ENCODE measurements at regions not wholly inside any gene's neighbourhood (a gene's known extent, or its start where the extent isn't known, plus 50 kb on each side); places are given as distances from the start of the nearest gene placed in this dataset.

DNA sequence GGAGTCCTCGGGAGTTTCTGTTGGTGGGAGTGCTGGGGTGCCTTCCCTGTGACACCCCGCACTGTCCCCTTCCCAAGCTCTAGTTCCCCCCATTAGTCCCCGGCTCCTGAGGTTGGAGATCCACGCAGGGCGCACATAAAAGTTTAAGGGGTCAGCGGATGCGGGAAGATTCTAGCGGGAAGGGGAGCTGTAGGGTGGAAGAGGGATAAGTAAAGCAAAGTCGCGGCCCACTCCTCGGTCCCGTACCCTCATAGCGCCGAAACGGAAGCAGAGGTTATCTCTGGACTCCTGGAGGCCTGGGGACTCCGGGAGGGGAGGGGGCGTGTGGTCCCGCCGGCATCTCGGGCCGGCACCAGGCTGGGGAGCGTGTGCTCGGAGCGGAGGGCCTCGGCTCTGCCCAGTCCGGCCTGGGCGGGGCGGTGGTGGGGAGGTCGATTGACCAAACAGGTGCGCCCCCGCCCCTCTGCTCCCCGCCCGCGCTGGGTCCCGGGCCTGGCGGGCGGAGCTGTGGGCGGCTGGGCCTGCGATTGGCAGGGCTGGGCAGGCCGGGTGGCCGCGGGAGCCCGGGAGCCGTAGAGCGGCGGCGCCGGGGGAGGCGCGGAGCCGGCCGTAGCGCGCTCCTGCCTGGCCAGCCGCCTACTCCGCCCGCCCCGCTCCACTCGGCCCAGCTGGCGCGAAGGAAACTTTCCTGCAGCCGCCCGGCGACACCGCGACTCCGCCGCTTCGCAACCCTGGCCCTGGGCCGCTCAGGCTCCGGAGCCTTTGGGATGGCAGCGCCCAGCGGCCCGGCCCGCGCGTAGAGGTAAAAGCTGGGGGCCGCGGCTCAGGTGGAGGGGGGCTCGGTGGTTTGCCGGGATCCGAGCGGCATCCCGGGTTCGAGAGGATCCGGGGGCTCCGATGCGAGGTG, 52.2 kb upstream of the DAB2IP start (continued):
- no peak for TF ChIP-seq ZNF781 (CRISPR knock-in tag; IDR thresholded peaks at IDR 0.05; ENCODE audit: borderline replicate concordance, not compliant biosample characterization)
- TF ChIP-seq ERF (CRISPR knock-in tag; IDR thresholded peaks at IDR 0.05) = no peak; the same call in 1 of the 2 replicates
- 0 out of 2 replicates have a peak, but pooled peaks have one; percentile 10 for TF ChIP-seq HNF4G (IDR thresholded peaks at IDR 0.05; ENCODE audit: borderline replicate concordance, low read depth, low read length)
- no peak for TF ChIP-seq HNF4G (CRISPR knock-in tag; IDR thresholded peaks at IDR 0.05; ENCODE audit: borderline replicate concordance, low read depth)
- TF ChIP-seq, protein P1, sequence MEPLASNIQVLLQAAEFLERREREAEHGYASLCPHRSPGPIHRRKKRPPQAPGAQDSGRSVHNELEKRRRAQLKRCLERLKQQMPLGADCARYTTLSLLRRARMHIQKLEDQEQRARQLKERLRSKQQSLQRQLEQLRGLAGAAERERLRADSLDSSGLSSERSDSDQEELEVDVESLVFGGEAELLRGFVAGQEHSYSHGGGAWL (CRISPR knock-in tag; IDR thresholded peaks at IDR 0.05) = peak; percentile 73; the same call in 1 of the 2 replicates
- TF ChIP-seq, protein P2, sequence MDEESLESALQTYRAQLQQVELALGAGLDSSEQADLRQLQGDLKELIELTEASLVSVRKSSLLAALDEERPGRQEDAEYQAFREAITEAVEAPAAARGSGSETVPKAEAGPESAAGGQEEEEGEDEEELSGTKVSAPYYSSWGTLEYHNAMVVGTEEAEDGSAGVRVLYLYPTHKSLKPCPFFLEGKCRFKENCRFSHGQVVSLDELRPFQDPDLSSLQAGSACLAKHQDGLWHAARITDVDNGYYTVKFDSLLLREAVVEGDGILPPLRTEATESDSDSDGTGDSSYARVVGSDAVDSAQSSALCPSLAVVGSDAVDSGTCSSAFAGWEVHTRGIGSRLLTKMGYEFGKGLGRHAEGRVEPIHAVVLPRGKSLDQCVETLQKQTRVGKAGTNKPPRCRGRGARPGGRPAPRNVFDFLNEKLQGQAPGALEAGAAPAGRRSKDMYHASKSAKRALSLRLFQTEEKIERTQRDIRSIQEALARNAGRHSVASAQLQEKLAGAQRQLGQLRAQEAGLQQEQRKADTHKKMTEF (CRISPR knock-in tag; IDR thresholded peaks at IDR 0.05) = no peak
- TF ChIP-seq ZNF24 (IDR thresholded peaks at IDR 0.05) = no peak
- TF ChIP-seq TOPORS (CRISPR knock-in tag; IDR thresholded peaks at IDR 0.05) = no peak
- no peak for TF ChIP-seq PCBP1 (IDR thresholded peaks at IDR 0.05; ENCODE audit: borderline replicate concordance, low read depth, low read length)
- no peak for TF ChIP-seq ZBTB3 (CRISPR knock-in tag; IDR thresholded peaks at IDR 0.05; ENCODE audit: borderline replicate concordance, low read depth)
- TF ChIP-seq, protein P3, sequence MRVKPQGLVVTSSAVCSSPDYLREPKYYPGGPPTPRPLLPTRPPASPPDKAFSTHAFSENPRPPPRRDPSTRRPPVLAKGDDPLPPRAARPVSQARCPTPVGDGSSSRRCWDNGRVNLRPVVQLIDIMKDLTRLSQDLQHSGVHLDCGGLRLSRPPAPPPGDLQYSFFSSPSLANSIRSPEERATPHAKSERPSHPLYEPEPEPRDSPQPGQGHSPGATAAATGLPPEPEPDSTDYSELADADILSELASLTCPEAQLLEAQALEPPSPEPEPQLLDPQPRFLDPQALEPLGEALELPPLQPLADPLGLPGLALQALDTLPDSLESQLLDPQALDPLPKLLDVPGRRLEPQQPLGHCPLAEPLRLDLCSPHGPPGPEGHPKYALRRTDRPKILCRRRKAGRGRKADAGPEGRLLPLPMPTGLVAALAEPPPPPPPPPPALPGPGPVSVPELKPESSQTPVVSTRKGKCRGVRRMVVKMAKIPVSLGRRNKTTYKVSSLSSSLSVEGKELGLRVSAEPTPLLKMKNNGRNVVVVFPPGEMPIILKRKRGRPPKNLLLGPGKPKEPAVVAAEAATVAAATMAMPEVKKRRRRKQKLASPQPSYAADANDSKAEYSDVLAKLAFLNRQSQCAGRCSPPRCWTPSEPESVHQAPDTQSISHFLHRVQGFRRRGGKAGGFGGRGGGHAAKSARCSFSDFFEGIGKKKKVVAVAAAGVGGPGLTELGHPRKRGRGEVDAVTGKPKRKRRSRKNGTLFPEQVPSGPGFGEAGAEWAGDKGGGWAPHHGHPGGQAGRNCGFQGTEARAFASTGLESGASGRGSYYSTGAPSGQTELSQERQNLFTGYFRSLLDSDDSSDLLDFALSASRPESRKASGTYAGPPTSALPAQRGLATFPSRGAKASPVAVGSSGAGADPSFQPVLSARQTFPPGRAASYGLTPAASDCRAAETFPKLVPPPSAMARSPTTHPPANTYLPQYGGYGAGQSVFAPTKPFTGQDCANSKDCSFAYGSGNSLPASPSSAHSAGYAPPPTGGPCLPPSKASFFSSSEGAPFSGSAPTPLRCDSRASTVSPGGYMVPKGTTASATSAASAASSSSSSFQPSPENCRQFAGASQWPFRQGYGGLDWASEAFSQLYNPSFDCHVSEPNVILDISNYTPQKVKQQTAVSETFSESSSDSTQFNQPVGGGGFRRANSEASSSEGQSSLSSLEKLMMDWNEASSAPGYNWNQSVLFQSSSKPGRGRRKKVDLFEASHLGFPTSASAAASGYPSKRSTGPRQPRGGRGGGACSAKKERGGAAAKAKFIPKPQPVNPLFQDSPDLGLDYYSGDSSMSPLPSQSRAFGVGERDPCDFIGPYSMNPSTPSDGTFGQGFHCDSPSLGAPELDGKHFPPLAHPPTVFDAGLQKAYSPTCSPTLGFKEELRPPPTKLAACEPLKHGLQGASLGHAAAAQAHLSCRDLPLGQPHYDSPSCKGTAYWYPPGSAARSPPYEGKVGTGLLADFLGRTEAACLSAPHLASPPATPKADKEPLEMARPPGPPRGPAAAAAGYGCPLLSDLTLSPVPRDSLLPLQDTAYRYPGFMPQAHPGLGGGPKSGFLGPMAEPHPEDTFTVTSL (CRISPR knock-in tag; IDR thresholded peaks at IDR 0.05; ENCODE audit: borderline replicate concordance) = no peak
- TF ChIP-seq, protein P4, sequence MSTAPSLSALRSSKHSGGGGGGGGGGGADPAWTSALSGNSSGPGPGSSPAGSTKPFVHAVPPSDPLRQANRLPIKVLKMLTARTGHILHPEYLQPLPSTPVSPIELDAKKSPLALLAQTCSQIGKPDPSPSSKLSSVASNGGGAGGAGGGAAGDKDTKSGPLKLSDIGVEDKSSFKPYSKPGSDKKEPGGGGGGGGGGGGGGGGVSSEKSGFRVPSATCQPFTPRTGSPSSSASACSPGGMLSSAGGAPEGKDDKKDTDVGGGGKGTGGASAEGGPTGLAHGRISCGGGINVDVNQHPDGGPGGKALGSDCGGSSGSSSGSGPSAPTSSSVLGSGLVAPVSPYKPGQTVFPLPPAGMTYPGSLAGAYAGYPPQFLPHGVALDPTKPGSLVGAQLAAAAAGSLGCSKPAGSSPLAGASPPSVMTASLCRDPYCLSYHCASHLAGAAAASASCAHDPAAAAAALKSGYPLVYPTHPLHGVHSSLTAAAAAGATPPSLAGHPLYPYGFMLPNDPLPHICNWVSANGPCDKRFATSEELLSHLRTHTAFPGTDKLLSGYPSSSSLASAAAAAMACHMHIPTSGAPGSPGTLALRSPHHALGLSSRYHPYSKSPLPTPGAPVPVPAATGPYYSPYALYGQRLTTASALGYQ (CRISPR knock-in tag; IDR thresholded peaks at IDR 0.05) = no peak
- TF ChIP-seq, protein P5, sequence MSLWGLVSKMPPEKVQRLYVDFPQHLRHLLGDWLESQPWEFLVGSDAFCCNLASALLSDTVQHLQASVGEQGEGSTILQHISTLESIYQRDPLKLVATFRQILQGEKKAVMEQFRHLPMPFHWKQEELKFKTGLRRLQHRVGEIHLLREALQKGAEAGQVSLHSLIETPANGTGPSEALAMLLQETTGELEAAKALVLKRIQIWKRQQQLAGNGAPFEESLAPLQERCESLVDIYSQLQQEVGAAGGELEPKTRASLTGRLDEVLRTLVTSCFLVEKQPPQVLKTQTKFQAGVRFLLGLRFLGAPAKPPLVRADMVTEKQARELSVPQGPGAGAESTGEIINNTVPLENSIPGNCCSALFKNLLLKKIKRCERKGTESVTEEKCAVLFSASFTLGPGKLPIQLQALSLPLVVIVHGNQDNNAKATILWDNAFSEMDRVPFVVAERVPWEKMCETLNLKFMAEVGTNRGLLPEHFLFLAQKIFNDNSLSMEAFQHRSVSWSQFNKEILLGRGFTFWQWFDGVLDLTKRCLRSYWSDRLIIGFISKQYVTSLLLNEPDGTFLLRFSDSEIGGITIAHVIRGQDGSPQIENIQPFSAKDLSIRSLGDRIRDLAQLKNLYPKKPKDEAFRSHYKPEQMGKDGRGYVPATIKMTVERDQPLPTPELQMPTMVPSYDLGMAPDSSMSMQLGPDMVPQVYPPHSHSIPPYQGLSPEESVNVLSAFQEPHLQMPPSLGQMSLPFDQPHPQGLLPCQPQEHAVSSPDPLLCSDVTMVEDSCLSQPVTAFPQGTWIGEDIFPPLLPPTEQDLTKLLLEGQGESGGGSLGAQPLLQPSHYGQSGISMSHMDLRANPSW (CRISPR knock-in tag; IDR thresholded peaks at IDR 0.05; ENCODE audit: borderline replicate concordance) = no peak
- no peak for TF ChIP-seq ZSCAN9 (CRISPR knock-in tag; IDR thresholded peaks at IDR 0.05; ENCODE audit: borderline replicate concordance)
